D341Med (cell line): ENCODE measurements at regions not wholly inside any gene's neighbourhood (a gene's known extent, or its start where the extent isn't known, plus 50 kb on each side); places are given as distances from the start of the nearest gene placed in this dataset.

Experiments used
- DNase-seq: peaks from one replicate; pipeline ENCODE4 v3.0.0; 2012; ENCODE audit warnings: low spot score

DNA sequence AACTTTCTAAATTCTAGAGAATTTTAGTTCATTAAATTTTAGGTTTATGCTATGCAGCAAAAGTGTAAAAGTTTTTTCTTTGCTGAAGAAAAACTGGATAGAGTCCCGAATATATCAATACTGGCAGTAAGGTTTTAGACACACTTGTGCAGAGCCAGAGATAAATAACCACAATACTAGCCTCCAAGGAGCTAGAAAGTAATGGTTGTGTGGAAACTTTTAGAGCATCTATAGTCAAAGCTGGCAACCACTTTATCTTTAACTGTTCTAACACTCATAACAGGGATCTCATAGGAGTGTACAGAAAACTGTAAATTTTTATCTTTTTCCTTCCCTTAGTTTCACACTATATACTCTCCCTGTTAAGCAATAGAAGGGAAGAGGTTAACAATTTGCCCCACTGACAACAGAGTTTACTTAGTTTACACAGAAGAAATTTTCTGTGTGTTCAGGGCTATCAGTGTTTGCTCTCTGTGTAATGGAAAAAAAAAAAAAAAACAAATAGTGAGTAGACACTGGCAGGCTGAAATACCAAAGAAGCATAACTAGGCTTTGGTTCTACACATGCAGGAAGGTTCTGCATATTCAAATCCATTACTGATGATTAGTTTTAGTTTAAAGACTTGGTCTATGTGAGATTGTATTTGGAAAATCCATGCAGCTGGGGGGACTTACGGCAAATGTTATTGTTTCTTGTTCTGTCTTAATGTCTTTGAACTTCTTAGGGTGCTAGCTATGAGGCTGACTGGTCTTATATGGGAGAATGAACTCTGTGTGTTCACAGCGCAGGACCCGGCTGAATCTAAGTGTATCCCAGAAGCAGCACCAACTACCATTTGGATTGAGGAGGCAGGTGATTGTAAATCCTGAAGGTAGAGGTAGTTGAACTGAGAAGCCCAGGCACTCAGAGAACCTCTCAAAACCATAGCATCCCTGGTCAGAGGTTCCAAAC lies 187.6 kb downstream of the PCSK1 start:
- no peak for DNase-seq

DNA sequence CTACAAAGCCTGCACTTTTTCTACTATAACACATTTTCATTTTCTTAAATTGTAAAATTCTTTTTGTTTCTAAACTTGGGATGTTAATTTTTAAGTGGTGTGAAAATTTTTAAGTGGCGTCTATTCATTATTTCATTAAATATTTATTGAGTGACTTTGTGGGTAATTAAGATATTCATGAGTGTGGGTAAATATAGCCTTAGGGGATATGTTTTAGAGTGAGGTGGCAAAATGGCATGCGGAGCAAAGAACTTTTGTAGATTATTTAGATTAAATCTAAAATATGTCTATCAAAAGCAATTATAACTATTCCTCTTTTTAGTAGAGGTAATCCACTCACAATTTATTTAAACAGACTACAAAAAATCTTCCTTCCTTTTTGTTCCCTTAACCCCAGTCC lies 188.4 kb downstream of the PCSK1 start:
- DNase-seq, result no peak

- DNase-seq, result no peak
Measured at GRCh38 chr5:96243862-96244261, 189.2 kb downstream of the PCSK1 start.

- DNase-seq, result no peak
Measured at GRCh38 chr5:96243203-96243602, 189.8 kb downstream of the PCSK1 start.

DNA sequence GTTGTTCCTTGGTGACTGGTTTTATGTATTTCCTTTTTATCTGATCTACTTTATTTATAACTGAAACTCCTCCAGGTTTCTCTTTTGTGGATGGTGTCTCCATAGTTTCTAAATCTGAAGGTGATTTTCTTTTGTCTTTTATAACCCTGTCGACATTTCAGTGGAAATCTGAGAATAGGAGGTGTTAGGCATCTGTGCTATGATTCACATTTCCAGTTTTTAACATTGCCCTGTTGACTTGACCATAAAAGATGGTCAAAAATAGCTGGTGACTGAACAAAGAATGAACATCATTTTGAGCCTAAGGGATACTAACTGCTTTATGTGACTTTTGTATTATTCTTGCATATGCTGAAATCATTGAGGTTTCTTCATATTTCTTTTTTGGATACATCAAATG lies 190.5 kb downstream of the PCSK1 start:
- DNase-seq, result no peak

DNA sequence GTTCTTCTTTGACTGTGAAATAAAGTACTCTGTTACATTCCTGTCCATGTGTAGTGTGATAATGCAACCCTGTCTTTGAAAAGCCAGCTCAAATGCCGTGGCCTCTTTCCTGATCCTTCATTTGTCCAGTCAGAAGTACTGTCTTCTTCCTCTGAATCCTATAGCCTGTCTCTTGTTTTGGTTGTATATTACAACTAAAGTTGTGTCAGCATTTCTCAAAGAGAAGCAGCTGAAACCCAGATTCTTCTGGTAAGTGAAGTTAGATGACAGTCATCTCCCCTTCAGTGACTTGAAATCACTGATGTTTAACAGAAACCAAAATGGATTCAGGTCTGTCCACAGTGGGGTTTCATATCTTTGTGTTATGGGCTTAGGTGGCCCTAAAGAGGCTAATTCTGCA lies 196.2 kb downstream of the PCSK1 start:
- no peak for DNase-seq

DNA sequence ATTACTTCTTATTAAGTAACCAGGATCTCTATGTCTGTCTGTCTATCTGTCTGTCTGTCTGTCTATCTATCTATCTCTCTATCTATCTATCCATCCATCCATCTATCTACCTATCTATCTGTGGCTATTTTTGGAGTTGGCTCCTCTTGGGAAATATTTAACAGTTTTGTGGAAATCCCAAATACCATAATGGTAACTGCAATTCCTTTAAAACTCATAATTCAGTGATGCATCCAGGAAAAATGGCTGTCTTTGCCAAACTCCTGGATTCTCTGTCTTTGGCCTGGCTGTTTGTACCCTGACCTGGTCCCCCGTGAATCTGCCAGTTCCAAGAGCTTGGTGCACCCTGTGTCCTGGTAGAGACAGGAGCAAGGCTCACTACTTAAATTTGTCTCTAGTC lies 197.0 kb downstream of the PCSK1 start:
- no peak for DNase-seq

- DNase-seq, result no peak
Measured at GRCh38 chr5:96235008-96235910, 197.8 kb downstream of the PCSK1 start.

- no peak for DNase-seq
Measured at GRCh38 chr5:96232602-96233001, 200.4 kb downstream of the PCSK1 start.

GRCh38 chr5:96229188-96229587 lies 203.9 kb downstream of the PCSK1 start:
- DNase-seq, result no peak

- no peak for DNase-seq
Measured at GRCh38 chr5:96228408-96228807, 204.6 kb downstream of the PCSK1 start.

GRCh38 chr5:96227957-96228356 lies 205.1 kb downstream of the PCSK1 start:
- DNase-seq, result no peak

DNA sequence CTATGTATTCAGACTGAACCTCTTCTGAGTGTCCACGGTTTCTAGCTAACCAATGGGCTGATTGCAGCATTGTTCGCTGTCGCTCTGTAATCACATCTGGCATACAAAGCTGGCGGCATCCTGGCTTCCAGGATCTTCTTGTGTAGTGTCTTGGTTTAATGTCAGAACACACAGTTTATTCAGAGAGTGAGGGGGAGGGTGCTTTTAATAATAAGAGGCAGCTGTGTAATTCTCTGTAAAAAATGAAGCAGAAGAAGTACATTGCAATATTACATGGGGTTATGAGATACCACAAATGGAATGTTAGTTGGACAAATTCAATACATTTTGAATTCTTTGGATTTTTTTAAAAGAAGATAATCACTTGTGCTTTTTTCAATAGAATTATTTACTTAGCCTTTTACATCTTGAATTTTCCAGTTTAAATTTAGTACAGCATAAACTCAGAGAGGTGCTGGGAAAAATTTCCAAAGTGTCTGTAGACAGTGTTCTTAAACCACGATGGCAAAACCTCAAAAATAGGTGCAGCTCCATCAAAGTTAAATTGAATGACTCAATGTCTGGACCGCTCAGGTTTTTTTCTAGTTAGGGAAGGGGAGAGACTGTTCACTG lies 206.0 kb downstream of the PCSK1 start:
- no peak for DNase-seq

- DNase-seq, result no peak
Measured at GRCh38 chr5:96222129-96222528, 210.9 kb downstream of the PCSK1 start.

- DNase-seq, result no peak
Measured at GRCh38 chr5:96220610-96221390, 212.2 kb downstream of the PCSK1 start.

- DNase-seq, result no peak
Measured at GRCh38 chr5:96219580-96220281, 213.3 kb downstream of the PCSK1 start.

GRCh38 chr5:96218653-96219052 lies 214.4 kb downstream of the PCSK1 start:
- no peak for DNase-seq

- DNase-seq, result no peak
Measured at GRCh38 chr5:96214442-96215197, 218.4 kb downstream of the PCSK1 start.

DNA sequence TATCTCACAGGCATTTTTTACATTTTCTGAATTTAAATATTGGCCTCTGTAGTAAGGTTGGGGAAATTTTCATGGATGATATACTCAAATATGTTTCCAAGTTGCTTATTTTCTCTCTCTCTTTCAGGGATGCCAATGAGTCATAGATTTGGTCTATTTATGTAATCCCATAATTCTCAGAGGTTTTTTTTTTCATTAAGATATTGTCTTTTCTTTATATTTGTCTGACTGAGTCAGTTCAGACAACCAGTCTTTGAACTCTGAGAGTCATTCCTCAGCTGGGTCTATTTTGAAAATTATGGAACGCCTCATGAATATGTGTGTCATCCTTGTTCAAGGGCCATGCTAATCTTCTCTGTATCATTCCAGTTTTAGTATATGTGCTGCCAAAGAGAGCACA lies 223.2 kb downstream of the PCSK1 start:
- no peak for DNase-seq

GRCh38 chr5:96207420-96207819 lies 225.6 kb downstream of the PCSK1 start:
- no peak for DNase-seq
